Stimulated activated CD8-positive, alpha-beta memory T cell treated with anti-CD3 and anti-CD28 coated beads, Interleukin-7, amount 100 ng/mL, for 48 hours (primary cell): ENCODE measurements at regions not wholly inside any gene's neighbourhood (a gene's known extent, or its start where the extent isn't known, plus 50 kb on each side); places are given as distances from the start of the nearest gene placed in this dataset.
"Not testable (repeated sequence)": the region's sequence is repeated elsewhere in the genome, so short reads cannot be mapped to it uniquely, and the experiment has no call there.

Experiments
- DNase-seq, 2 donors: peaks; one replicate each; pipeline ENCODE4 v3.0.0-alpha.2; 2020; ENCODE audit warnings: low read depth in 1 of 2; ENCODE audit errors: extremely low read depth in 1 of 2

- no peak for DNase-seq
Measured at GRCh38 chr10:64626924-64627323, 1105.7 kb downstream of the REEP3 start.

- DNase-seq, result no peak
Measured at GRCh38 chr10:64630534-64630933, 1109.3 kb downstream of the REEP3 start.

- no peak for DNase-seq
Measured at GRCh38 chr10:64635906-64636305, 1114.7 kb downstream of the REEP3 start.

GRCh38 chr10:64636461-64636860 is 1115.3 kb downstream of the REEP3 start:
- DNase-seq, result no peak

- no peak for DNase-seq
Measured at GRCh38 chr10:64637939-64638338, 1116.7 kb downstream of the REEP3 start.

GRCh38 chr10:64648915-64649314 is 1127.7 kb downstream of the REEP3 start:
- no peak for DNase-seq

GRCh38 chr10:64658528-64658927 is 1137.3 kb downstream of the REEP3 start:
- no peak for DNase-seq

GRCh38 chr10:64659311-64659710 is 1138.1 kb downstream of the REEP3 start:
- DNase-seq, result no peak

GRCh38 chr10:64682043-64682442 is 1160.8 kb downstream of the REEP3 start:
- DNase-seq, result no peak

- no peak for DNase-seq
Measured at GRCh38 chr10:64690194-64690593, 1169.0 kb downstream of the REEP3 start.

GRCh38 chr10:64699244-64699643 is 1178.0 kb downstream of the REEP3 start:
- no peak for DNase-seq

GRCh38 chr10:64702086-64702485 is 1180.9 kb downstream of the REEP3 start:
- not testable (repeated sequence) for DNase-seq

GRCh38 chr10:64708884-64709681 is 1187.9 kb downstream of the REEP3 start:
- DNase-seq, result no peak

GRCh38 chr10:64726466-64726865 is 1205.3 kb downstream of the REEP3 start:
- DNase-seq, result no peak

GRCh38 chr10:64731016-64731415 is 1209.8 kb downstream of the REEP3 start:
- DNase-seq, result no peak

GRCh38 chr10:64732372-64732957 is 1211.3 kb downstream of the REEP3 start:
- no peak for DNase-seq

- no peak for DNase-seq
Measured at GRCh38 chr10:64733980-64734379, 1212.8 kb downstream of the REEP3 start.

- DNase-seq, result no peak
Measured at GRCh38 chr10:64738462-64738861, 1217.3 kb downstream of the REEP3 start.

GRCh38 chr10:64745565-64745964 is 1224.4 kb downstream of the REEP3 start:
- no peak for DNase-seq

- no peak for DNase-seq
Measured at GRCh38 chr10:64750672-64751071, 1229.5 kb downstream of the REEP3 start.

- DNase-seq, result no peak
Measured at GRCh38 chr10:64753516-64753915, 1232.3 kb downstream of the REEP3 start.

- no peak for DNase-seq
Measured at GRCh38 chr10:64760371-64760770, 1239.2 kb downstream of the REEP3 start.

- no peak for DNase-seq
Measured at GRCh38 chr10:64762861-64763260, 1241.7 kb downstream of the REEP3 start.
